Testis (tissue), 2 donors: ENCODE measurements at regions not wholly inside any gene's neighbourhood (a gene's known extent, or its start where the extent isn't known, plus 50 kb on each side); places are given as distances from the start of the nearest gene placed in this dataset.

Experiments used
- POLR2A ChIP-seq: fragments of 450-650 bp; IDR thresholded peaks from one replicate; pipeline ENCODE4 v1.6.1; 2017; ENCODE audit warnings: antibody characterized with exemption, mild to moderate bottlenecking, moderate library complexity
- TF ChIP-seq, protein P1 (sequence below), 3 experiments: fragments of 450-650 bp in 2 of 3; fragments of 200-600 bp in 1 of 3; sonication (generic) in 1 of 3; IDR thresholded peaks; one replicate each; pipeline ENCODE4 v1.5.1; 2016 to 2019; ENCODE audit warnings: antibody characterized with exemption in 3 of 3, mild to moderate bottlenecking in 2 of 3, moderate library complexity in 1 of 3

- TF ChIP-seq, protein P1, sequence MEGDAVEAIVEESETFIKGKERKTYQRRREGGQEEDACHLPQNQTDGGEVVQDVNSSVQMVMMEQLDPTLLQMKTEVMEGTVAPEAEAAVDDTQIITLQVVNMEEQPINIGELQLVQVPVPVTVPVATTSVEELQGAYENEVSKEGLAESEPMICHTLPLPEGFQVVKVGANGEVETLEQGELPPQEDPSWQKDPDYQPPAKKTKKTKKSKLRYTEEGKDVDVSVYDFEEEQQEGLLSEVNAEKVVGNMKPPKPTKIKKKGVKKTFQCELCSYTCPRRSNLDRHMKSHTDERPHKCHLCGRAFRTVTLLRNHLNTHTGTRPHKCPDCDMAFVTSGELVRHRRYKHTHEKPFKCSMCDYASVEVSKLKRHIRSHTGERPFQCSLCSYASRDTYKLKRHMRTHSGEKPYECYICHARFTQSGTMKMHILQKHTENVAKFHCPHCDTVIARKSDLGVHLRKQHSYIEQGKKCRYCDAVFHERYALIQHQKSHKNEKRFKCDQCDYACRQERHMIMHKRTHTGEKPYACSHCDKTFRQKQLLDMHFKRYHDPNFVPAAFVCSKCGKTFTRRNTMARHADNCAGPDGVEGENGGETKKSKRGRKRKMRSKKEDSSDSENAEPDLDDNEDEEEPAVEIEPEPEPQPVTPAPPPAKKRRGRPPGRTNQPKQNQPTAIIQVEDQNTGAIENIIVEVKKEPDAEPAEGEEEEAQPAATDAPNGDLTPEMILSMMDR (IDR thresholded peaks at IDR 0.05), result no peak
- no peak for TF ChIP-seq POLR2A
Measured at GRCh38 chr3:65112751-65113300, 425.0 kb upstream of the ADAMTS9 start.
